HG03045 (cell line): ENCODE measurements at regions not wholly inside any gene's neighbourhood (a gene's known extent, or its start where the extent isn't known, plus 50 kb on each side); places are given as distances from the start of the nearest gene placed in this dataset.
A peak's percentile ranks its signal among the peaks of the same experiment; 100 is the strongest.

ENCODE experiments used
- ATAC-seq: cut with Tn5 transposase; IDR thresholded peaks from one replicate; pipeline ENCODE4 v1.9.1; 2021; ENCODE audit warnings: mild to moderate bottlenecking, moderate library complexity; ENCODE audit not compliant: unreplicated experiment

GRCh38 chr13:106621833-106622232 is 53.9 kb upstream of the ARGLU1 start:
- no peak for ATAC-seq

DNA sequence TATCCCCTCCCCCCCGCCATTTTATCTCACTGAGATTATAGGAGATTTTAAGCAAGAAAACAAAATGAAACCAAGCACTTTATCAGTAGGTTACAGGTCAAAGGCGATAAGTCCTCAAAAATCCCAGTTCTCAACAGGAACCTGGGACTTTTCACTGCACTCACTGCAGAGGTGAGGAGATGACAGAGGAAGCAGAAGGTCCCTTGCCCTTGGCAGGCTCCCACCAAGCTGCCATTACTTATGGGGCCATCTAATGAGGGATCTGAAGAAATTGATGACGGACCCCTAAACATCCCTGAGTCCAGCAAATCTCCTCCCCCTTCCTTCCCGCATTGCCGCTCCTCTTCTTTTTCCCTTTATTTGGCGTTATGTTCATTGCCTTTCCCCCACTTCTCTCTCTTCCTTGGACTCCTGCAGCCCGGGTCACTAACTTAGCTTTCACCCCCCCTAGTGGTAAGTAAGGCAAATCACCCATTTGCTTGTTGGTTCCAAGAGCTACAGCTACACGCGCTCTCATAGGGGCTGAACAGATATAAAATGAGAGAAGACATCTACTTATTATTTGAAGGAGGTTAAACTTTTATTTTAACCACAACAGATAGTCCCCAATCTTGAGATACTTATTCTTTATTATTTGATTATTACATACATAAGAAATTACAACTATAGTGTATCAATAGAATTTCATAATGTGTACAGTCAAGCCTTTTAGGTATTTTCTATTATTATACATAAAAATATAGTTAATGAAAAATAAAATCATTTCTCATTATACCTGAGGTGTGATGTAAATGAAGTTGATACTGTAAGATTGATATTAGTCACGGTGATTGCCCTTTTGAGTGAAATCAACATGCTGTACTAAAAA is 52.0 kb upstream of the ARGLU1 start:
- ATAC-seq, result peak; percentile 98
